ENCODE measurements at regions not wholly inside any gene's neighbourhood (a gene's known extent, or its start where the extent isn't known, plus 50 kb on each side); places are given as distances from the start of the nearest gene placed in this dataset.
"Not testable (repeated sequence)": the region's sequence is repeated elsewhere in the genome, so short reads cannot be mapped to it uniquely, and the experiment has no call there.

- Histone ChIP-seq H3K27me3 (peaks cover 21% of the 10 kb centered on the region), H3K27ac (no peak overlapping the region), H3K4me3 (no peak overlapping the region), H3K36me3 (no peaks in the 10 kb centered on the region), H3K4me1 (no peaks in the 10 kb centered on the region), H3K9me3 (no peaks in the 10 kb centered on the region)
- TF ChIP-seq EP300 (IDR thresholded peaks at IDR 0.05; ENCODE audit: low read depth), result no peak
- no peak for TF ChIP-seq POLR2AphosphoS5 (IDR thresholded peaks at IDR 0.05)
- TF ChIP-seq, protein P1, sequence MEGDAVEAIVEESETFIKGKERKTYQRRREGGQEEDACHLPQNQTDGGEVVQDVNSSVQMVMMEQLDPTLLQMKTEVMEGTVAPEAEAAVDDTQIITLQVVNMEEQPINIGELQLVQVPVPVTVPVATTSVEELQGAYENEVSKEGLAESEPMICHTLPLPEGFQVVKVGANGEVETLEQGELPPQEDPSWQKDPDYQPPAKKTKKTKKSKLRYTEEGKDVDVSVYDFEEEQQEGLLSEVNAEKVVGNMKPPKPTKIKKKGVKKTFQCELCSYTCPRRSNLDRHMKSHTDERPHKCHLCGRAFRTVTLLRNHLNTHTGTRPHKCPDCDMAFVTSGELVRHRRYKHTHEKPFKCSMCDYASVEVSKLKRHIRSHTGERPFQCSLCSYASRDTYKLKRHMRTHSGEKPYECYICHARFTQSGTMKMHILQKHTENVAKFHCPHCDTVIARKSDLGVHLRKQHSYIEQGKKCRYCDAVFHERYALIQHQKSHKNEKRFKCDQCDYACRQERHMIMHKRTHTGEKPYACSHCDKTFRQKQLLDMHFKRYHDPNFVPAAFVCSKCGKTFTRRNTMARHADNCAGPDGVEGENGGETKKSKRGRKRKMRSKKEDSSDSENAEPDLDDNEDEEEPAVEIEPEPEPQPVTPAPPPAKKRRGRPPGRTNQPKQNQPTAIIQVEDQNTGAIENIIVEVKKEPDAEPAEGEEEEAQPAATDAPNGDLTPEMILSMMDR (IDR thresholded peaks at IDR 0.05), result no peak
- no peak for TF ChIP-seq POLR2A (IDR thresholded peaks at IDR 0.05)
- WGBS, 2 donors (ENCODE audit: low coverage in 1 of 2), result 75% methylated on average over 12 of the region's 12 CpGs; no CpG with 5 or more reads in 1 of the 2 donors
- in situ Hi-C loops (cut with MboI; ENCODE audit: low pct_ligation_motif_present in 1 of 4, low pct_unique_long_range_greater_than_20kb in 1 of 4, low sequenced_read_pairs in 3 of 4), result no loop called here
- intact Hi-C loops (cut with DNase I; ENCODE audit: low total_unique reads), result no loop called here
- no peak for DNase-seq
Measured at GRCh38 chr11:134725211-134725610, 313.2 kb upstream of the B3GAT1 start.

DNA sequence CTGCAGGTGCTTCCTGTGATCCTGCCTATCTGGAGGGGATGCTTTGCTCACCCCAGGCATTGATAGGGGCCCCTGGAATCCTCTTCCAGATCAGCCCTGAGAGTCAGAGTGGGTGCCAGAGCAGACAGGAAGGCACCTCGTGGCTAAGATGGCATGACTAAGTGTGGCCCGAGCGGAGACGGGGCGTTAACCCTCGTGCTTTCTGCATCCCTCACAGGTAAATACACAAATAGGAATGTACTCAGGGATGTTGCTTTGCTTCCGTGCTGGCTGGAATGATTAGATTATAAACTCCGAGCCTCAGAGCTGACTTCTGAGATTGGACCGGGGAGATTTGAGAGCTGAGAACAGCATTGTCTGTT, 312.7 kb upstream of the B3GAT1 start:
- Histone ChIP-seq H3K36me3 (no peaks in the 10 kb centered on the region), H3K4me3 (no peak overlapping the region), H3K9me3 (no peaks in the 10 kb centered on the region), H3K27ac (no peak overlapping the region), H3K27me3 (peaks cover 21% of the 10 kb centered on the region), H3K4me1 (no peaks in the 10 kb centered on the region)
- TF ChIP-seq, protein P1 (IDR thresholded peaks at IDR 0.05), result no peak
- TF ChIP-seq EP300 (IDR thresholded peaks at IDR 0.05; ENCODE audit: low read depth) (no peak), POLR2A (IDR thresholded peaks at IDR 0.05) (no peak), POLR2AphosphoS5 (IDR thresholded peaks at IDR 0.05) (no peak)
- WGBS, 2 donors (ENCODE audit: low coverage in 1 of 2), result 78% methylated on average over 9 of the region's 9 CpGs; no CpG with 5 or more reads in 1 of the 2 donors
- in situ Hi-C loops (cut with MboI; ENCODE audit: low pct_ligation_motif_present in 1 of 4, low pct_unique_long_range_greater_than_20kb in 1 of 4, low sequenced_read_pairs in 3 of 4) (no loop called here), intact Hi-C loops (cut with DNase I; ENCODE audit: low total_unique reads) (no loop called here)
- DNase-seq, result no peak

DNA sequence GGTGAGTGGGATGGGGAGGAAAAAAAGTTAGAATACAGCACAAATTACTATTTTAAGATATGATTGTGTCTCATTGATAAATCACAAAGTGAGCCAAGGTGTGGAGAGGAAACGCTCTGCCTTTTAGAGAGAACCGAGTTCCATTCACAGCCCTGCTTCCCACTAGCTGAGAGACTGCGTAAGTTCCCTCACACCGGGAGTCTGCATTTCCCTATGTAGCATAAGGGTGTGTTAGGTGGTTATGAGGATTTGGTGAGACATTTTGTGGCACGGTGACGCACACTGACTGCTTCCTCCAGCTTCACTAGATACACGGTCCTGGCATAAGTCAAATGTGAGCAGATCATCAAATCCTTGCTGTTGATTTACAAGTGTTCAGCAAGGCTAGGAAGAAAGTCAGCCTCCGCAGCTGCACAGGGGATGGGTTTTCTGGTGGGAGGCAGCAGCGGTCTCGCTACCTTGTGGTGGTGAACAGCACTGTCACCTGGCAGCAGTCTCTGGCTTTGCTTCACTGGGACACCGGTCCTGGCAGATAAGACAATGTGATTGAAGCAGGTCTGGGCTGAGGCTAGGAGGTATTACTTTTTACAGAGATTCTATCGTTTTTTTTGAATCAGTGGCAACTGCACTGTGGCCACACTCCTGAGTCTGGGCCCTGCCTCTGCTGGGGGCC, 312.2 kb upstream of the B3GAT1 start:
- H3K4me3 ChIP-seq, result no peak overlapping the region
- intact Hi-C loops (cut with DNase I; ENCODE audit: low total_unique reads), result no loop called here
- peaks cover 21% of the 10 kb centered on the region for H3K27me3 ChIP-seq
- H3K36me3 ChIP-seq, result no peaks in the 10 kb centered on the region
- TF ChIP-seq POLR2AphosphoS5 (IDR thresholded peaks at IDR 0.05), result no peak
- TF ChIP-seq EP300 (IDR thresholded peaks at IDR 0.05; ENCODE audit: low read depth), result no peak
- TF ChIP-seq, protein P1 (IDR thresholded peaks at IDR 0.05), result no peak
- H3K27ac ChIP-seq, result no peak overlapping the region
- no peaks in the 10 kb centered on the region for H3K4me1 ChIP-seq
- in situ Hi-C loops (cut with MboI; ENCODE audit: low pct_ligation_motif_present in 1 of 4, low pct_unique_long_range_greater_than_20kb in 1 of 4, low sequenced_read_pairs in 3 of 4), result no loop called here
- 83 to 94% methylated on average over 3 to 12 of the region's 12 CpGs for WGBS, 2 donors (ENCODE audit: low coverage in 1 of 2)
- DNase-seq, result no peak
- H3K9me3 ChIP-seq, result no peaks in the 10 kb centered on the region

GRCh38 chr11:134720691-134721070, 308.6 kb upstream of the B3GAT1 start:
- DNase-seq; H3K9me3 ChIP-seq; H3K27ac ChIP-seq; H3K36me3 ChIP-seq; in situ Hi-C loops (cut with MboI; ENCODE audit: low pct_ligation_motif_present in 1 of 4, low pct_unique_long_range_greater_than_20kb in 1 of 4, low sequenced_read_pairs in 3 of 4); intact Hi-C loops (cut with DNase I; ENCODE audit: low total_unique reads); H3K4me3 ChIP-seq; H3K4me1 ChIP-seq: not testable (repeated sequence)
- H3K27me3 ChIP-seq, result peaks cover 15% of the 10 kb centered on the region
- whole genome bisulfite sequencing, 2 donors (ENCODE audit: low coverage in 1 of 2), result 92 to 100% methylated on average over 2 of the region's 2 CpGs

GRCh38 chr11:134719940-134720690, 308.1 kb upstream of the B3GAT1 start:
- WGBS, 2 donors (ENCODE audit: low coverage in 1 of 2), result 80% methylated on average over 2 to 4 of the region's 4 CpGs
- H3K27ac ChIP-seq; H3K36me3 ChIP-seq; DNase-seq; H3K27me3 ChIP-seq; H3K9me3 ChIP-seq; H3K4me1 ChIP-seq; intact Hi-C loops (cut with DNase I; ENCODE audit: low total_unique reads); in situ Hi-C loops (cut with MboI; ENCODE audit: low pct_ligation_motif_present in 1 of 4, low pct_unique_long_range_greater_than_20kb in 1 of 4, low sequenced_read_pairs in 3 of 4); H3K4me3 ChIP-seq: not testable (repeated sequence)
